Hematopoietic multipotent progenitor cell treated with erythropoietin and hydrocortisone succinate and interleukin-3 and kit ligand, for 8 days (in vitro differentiated cells): ENCODE measurements at regions not wholly inside any gene's neighbourhood (a gene's known extent, or its start where the extent isn't known, plus 50 kb on each side); places are given as distances from the start of the nearest gene placed in this dataset.

Source experiments
- DNase-seq: peaks from one replicate; pipeline ENCODE4 v3.0.0-alpha.2; 2015

- no peak for DNase-seq
Observed at GRCh38 chr3:35380196-35380595, 259.1 kb upstream of the ARPP21 start.

GRCh38 chr3:35383216-35383615, 256.1 kb upstream of the ARPP21 start:
- no peak for DNase-seq

- DNase-seq, result no peak
Observed at GRCh38 chr3:35383719-35384555, 255.4 kb upstream of the ARPP21 start.

- DNase-seq, result no peak
Observed at GRCh38 chr3:35385271-35385670, 254.1 kb upstream of the ARPP21 start.

GRCh38 chr3:35389907-35390306, 249.4 kb upstream of the ARPP21 start:
- DNase-seq, result no peak

- DNase-seq, result no peak
Observed at GRCh38 chr3:35392187-35392586, 247.1 kb upstream of the ARPP21 start.

GRCh38 chr3:35393901-35394799, 245.2 kb upstream of the ARPP21 start:
- DNase-seq, result no peak

GRCh38 chr3:35394905-35395304, 244.4 kb upstream of the ARPP21 start:
- DNase-seq, result no peak

- no peak for DNase-seq
Observed at GRCh38 chr3:35401671-35402070, 237.7 kb upstream of the ARPP21 start.

- DNase-seq, result no peak
Observed at GRCh38 chr3:35404571-35404970, 234.8 kb upstream of the ARPP21 start.

- DNase-seq, result no peak
Observed at GRCh38 chr3:35408882-35409281, 230.4 kb upstream of the ARPP21 start.

- DNase-seq, result no peak
Observed at GRCh38 chr3:35409991-35410390, 229.3 kb upstream of the ARPP21 start.

GRCh38 chr3:35413483-35413882, 225.8 kb upstream of the ARPP21 start:
- no peak for DNase-seq

GRCh38 chr3:35417080-35417479, 222.2 kb upstream of the ARPP21 start:
- no peak for DNase-seq

GRCh38 chr3:35422101-35422500, 217.2 kb upstream of the ARPP21 start:
- no peak for DNase-seq

GRCh38 chr3:35422836-35423601, 216.3 kb upstream of the ARPP21 start:
- no peak for DNase-seq

- no peak for DNase-seq
Observed at GRCh38 chr3:35426366-35426958, 212.9 kb upstream of the ARPP21 start.

GRCh38 chr3:35437381-35437780, 201.9 kb upstream of the ARPP21 start:
- DNase-seq, result no peak

GRCh38 chr3:35438101-35438500, 201.2 kb upstream of the ARPP21 start:
- DNase-seq, result no peak

- DNase-seq, result peak; percentile 77
Observed at GRCh38 chr3:35439663-35440062, 199.7 kb upstream of the ARPP21 start.

- DNase-seq, result no peak
Observed at GRCh38 chr3:35440826-35441225, 198.5 kb upstream of the ARPP21 start.

- no peak for DNase-seq
Observed at GRCh38 chr3:35446896-35447295, 192.4 kb upstream of the ARPP21 start.

GRCh38 chr3:35448121-35448520, 191.2 kb upstream of the ARPP21 start:
- DNase-seq, result peak; percentile 80
